GM18511 (cell line): ENCODE measurements at regions not wholly inside any gene's neighbourhood (a gene's known extent, or its start where the extent isn't known, plus 50 kb on each side); places are given as distances from the start of the nearest gene placed in this dataset.

Experiments
- ATAC-seq: cut with Tn5 transposase; IDR thresholded peaks from one replicate; pipeline ENCODE4 v1.9.1; 2021; ENCODE audit warnings: mild to moderate bottlenecking, moderate library complexity; ENCODE audit not compliant: unreplicated experiment

GRCh38 chr6:170022827-170023619, 267.9 kb downstream of the DLL1 start:
- ATAC-seq, result no peak

GRCh38 chr6:170022291-170022722, 268.6 kb downstream of the DLL1 start:
- ATAC-seq, result no peak

GRCh38 chr6:170021579-170021978, 269.3 kb downstream of the DLL1 start:
- ATAC-seq, result no peak

GRCh38 chr6:170019818-170020583, 268.6 kb downstream of the ERMARD start:
- no peak for ATAC-seq

- no peak for ATAC-seq
Measured at GRCh38 chr6:170018936-170019817, 267.8 kb downstream of the ERMARD start.

GRCh38 chr6:170018422-170018935, 267.1 kb downstream of the ERMARD start:
- ATAC-seq, result no peak

GRCh38 chr6:170017603-170018320, 266.3 kb downstream of the ERMARD start:
- ATAC-seq, result no peak

GRCh38 chr6:170013815-170014214, 262.4 kb downstream of the ERMARD start:
- ATAC-seq, result no peak

- ATAC-seq, result no peak
Measured at GRCh38 chr6:170012037-170012330, 260.6 kb downstream of the ERMARD start.

GRCh38 chr6:170011204-170012036, 260.0 kb downstream of the ERMARD start:
- no peak for ATAC-seq

GRCh38 chr6:170010665-170011203, 259.3 kb downstream of the ERMARD start:
- no peak for ATAC-seq

GRCh38 chr6:170008294-170008785, 256.9 kb downstream of the ERMARD start:
- ATAC-seq, result no peak

GRCh38 chr6:170007468-170008293, 256.3 kb downstream of the ERMARD start:
- no peak for ATAC-seq

- no peak for ATAC-seq
Measured at GRCh38 chr6:170006900-170007467, 255.6 kb downstream of the ERMARD start.

- ATAC-seq, result no peak
Measured at GRCh38 chr6:170006071-170006899, 254.9 kb downstream of the ERMARD start.

- no peak for ATAC-seq
Measured at GRCh38 chr6:170005665-170006064, 254.2 kb downstream of the ERMARD start.

GRCh38 chr6:170004585-170005210, 253.3 kb downstream of the ERMARD start:
- ATAC-seq, result no peak
